OCI-LY3 (cell line): ENCODE measurements at regions not wholly inside any gene's neighbourhood (a gene's known extent, or its start where the extent isn't known, plus 50 kb on each side); places are given as distances from the start of the nearest gene placed in this dataset.

Source experiments
- EZH2phosphoT487 ChIP-seq: fragments of 200-600 bp; shearing (Covaris generic); IDR thresholded peaks from 2 replicates; pipeline ENCODE4 v1.6.1; 2018; ENCODE audit warnings: antibody characterized with exemption, mixed run types, low read depth
- TF ChIP-seq, protein P1 (sequence below): fragments of 200-600, 300-600 bp; sonication (generic); IDR thresholded peaks from 2 replicates; pipeline ENCODE4 v1.5.1; 2014; ENCODE audit warnings: antibody characterized with exemption, low read length, low read depth

DNA sequence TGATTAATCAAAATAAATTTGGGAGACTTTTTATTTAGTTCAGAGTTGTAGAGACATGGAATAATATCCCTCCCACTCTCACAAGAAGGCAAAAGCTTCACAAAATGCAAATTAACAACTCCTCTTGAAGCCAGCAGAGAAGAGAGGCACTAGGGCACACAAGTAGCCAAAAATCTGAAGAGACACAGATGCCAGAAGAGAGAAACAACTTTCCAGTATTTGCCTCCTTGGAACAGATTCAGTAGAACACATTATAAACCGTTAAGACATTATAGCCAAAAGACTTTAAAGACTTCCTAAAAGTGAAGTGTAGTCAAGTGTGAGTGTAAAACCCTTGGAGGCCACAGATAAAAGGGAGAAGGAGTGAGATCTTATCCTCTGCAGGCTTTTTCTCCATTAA, 1024.9 kb upstream of the ADGRL3 start:
- TF ChIP-seq, protein P1, sequence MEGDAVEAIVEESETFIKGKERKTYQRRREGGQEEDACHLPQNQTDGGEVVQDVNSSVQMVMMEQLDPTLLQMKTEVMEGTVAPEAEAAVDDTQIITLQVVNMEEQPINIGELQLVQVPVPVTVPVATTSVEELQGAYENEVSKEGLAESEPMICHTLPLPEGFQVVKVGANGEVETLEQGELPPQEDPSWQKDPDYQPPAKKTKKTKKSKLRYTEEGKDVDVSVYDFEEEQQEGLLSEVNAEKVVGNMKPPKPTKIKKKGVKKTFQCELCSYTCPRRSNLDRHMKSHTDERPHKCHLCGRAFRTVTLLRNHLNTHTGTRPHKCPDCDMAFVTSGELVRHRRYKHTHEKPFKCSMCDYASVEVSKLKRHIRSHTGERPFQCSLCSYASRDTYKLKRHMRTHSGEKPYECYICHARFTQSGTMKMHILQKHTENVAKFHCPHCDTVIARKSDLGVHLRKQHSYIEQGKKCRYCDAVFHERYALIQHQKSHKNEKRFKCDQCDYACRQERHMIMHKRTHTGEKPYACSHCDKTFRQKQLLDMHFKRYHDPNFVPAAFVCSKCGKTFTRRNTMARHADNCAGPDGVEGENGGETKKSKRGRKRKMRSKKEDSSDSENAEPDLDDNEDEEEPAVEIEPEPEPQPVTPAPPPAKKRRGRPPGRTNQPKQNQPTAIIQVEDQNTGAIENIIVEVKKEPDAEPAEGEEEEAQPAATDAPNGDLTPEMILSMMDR = no peak
- no peak for TF ChIP-seq EZH2phosphoT487
